ENCODE measurements at regions not wholly inside any gene's neighbourhood (a gene's known extent, or its start where the extent isn't known, plus 50 kb on each side); places are given as distances from the start of the nearest gene placed in this dataset.

DNA sequence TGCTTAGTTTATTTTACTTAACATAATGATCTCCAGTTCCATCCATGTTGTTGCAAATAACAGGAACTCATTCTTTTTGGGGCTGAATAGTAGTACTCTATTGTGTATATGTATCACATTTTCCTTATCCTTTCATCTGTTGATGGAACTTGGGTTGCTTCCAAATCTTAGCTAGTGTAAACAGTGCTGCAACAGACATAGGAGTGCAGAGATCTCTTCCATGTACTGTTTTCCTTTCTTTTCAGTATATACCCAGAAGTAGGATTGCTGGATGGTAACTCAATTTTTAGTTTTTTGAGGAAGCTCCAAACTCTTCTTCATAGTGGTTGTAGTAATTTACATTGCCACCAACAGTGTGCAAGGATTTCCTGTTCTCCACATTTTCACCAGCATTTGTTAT is 138.8 kb upstream of the POC5 start:
- TF ChIP-seq, protein P1, sequence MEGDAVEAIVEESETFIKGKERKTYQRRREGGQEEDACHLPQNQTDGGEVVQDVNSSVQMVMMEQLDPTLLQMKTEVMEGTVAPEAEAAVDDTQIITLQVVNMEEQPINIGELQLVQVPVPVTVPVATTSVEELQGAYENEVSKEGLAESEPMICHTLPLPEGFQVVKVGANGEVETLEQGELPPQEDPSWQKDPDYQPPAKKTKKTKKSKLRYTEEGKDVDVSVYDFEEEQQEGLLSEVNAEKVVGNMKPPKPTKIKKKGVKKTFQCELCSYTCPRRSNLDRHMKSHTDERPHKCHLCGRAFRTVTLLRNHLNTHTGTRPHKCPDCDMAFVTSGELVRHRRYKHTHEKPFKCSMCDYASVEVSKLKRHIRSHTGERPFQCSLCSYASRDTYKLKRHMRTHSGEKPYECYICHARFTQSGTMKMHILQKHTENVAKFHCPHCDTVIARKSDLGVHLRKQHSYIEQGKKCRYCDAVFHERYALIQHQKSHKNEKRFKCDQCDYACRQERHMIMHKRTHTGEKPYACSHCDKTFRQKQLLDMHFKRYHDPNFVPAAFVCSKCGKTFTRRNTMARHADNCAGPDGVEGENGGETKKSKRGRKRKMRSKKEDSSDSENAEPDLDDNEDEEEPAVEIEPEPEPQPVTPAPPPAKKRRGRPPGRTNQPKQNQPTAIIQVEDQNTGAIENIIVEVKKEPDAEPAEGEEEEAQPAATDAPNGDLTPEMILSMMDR (IDR thresholded peaks at IDR 0.05; ENCODE audit: low read depth, low read length, poor library complexity, severe bottlenecking): no peak
- no peak for TF ChIP-seq EZH2phosphoT487 (IDR thresholded peaks at IDR 0.05; ENCODE audit: borderline replicate concordance, low read length)

Measured in DOHH2 (cell line).